ENCODE measurements at regions not wholly inside any gene's neighbourhood (a gene's known extent, or its start where the extent isn't known, plus 50 kb on each side); places are given as distances from the start of the nearest gene placed in this dataset.

- ChIA-PET POLR2A (no interaction called here), CTCF (no interaction called here)
- Histone ChIP-seq H3K4me1 (ENCODE audit: control insufficient read depth, insufficient read depth, low read length) (no peaks in the 10 kb centered on the region), H3K4me3 (ENCODE audit: low read depth, low read length) (no peak overlapping the region), H3K9me3 (ENCODE audit: control insufficient read depth, insufficient read depth, low read depth, low read length) (no peaks in the 10 kb centered on the region), H3K27ac (ENCODE audit: extremely low read depth, low read depth, low read length) (no peak overlapping the region), H3K36me3 (ENCODE audit: control insufficient read depth in 2 of 2, insufficient read depth in 1 of 2, low read length in 2 of 2) (no peaks in the 10 kb centered on the region)
- TF ChIP-seq ZNF24 (tag by site-specific recombination; IDR thresholded peaks at IDR 0.05) (no peak), HOXC10 (CRISPR knock-in tag; IDR thresholded peaks at IDR 0.05) (no peak)
These were observed 54.6 kb upstream of the UNC5C start for GRCh38 chr4:95603393-95603792.

- Histone ChIP-seq H3K36me3 (ENCODE audit: control insufficient read depth in 2 of 2, insufficient read depth in 1 of 2, low read length in 2 of 2) (no peaks in the 10 kb centered on the region), H3K9me3 (ENCODE audit: control insufficient read depth, insufficient read depth, low read depth, low read length) (no peaks in the 10 kb centered on the region), H3K4me3 (ENCODE audit: low read depth, low read length) (no peak overlapping the region), H3K4me1 (ENCODE audit: control insufficient read depth, insufficient read depth, low read length) (no peaks in the 10 kb centered on the region), H3K27ac (ENCODE audit: extremely low read depth, low read depth, low read length) (no peak overlapping the region)
- ChIA-PET CTCF (no interaction called here), POLR2A (no interaction called here)
- TF ChIP-seq TRIM28 (IDR thresholded peaks at IDR 0.05; ENCODE audit: borderline replicate concordance, low read length) (no peak), ZNF341 (tag by site-specific recombination; IDR thresholded peaks at IDR 0.05; ENCODE audit: low read depth) (no peak), ZNF513 (tag by site-specific recombination; IDR thresholded peaks at IDR 0.05) (no peak), KLF7 (tag by site-specific recombination; IDR thresholded peaks at IDR 0.05; ENCODE audit: borderline replicate concordance) (no peak), ZNF433 (tag by site-specific recombination; IDR thresholded peaks at IDR 0.05; ENCODE audit: low read depth) (no peak), ZNF37A (tag by site-specific recombination; IDR thresholded peaks at IDR 0.05) (no peak), ZNF16 (tag by site-specific recombination; IDR thresholded peaks at IDR 0.05; ENCODE audit: low read depth) (no peak), AEBP2 (tag by site-specific recombination; IDR thresholded peaks at IDR 0.05; ENCODE audit: borderline replicate concordance) (no peak), ZNF610 (tag by site-specific recombination; IDR thresholded peaks at IDR 0.05; ENCODE audit: borderline replicate concordance) (no peak), ZNF571 (tag by site-specific recombination; IDR thresholded peaks at IDR 0.05) (no peak), ZNF776 (tag by site-specific recombination; IDR thresholded peaks at IDR 0.05; ENCODE audit: borderline replicate concordance) (no peak), ZNF521 (tag by site-specific recombination; IDR thresholded peaks at IDR 0.05) (no peak)
These were observed 54.1 kb upstream of the UNC5C start for GRCh38 chr4:95602872-95603271.

GRCh38 chr4:95601356-95601755 lies 52.6 kb upstream of the UNC5C start:
- ChIA-PET POLR2A (no interaction called here), CTCF (no interaction called here)
- H3K9me3 ChIP-seq (ENCODE audit: control insufficient read depth, insufficient read depth, low read depth, low read length) = no peaks in the 10 kb centered on the region
- H3K27ac ChIP-seq (ENCODE audit: extremely low read depth, low read depth, low read length) = no peak overlapping the region
- H3K4me1 ChIP-seq (ENCODE audit: control insufficient read depth, insufficient read depth, low read length) = no peaks in the 10 kb centered on the region
- no peak for TF ChIP-seq ZNF391 (tag by site-specific recombination; IDR thresholded peaks at IDR 0.05; ENCODE audit: borderline replicate concordance, low read depth)
- TF ChIP-seq ZNF623 (tag by site-specific recombination; IDR thresholded peaks at IDR 0.05) = no peak
- TF ChIP-seq FEZF1 (tag by site-specific recombination; IDR thresholded peaks at IDR 0.05) = no peak
- no peak for TF ChIP-seq ZNF664 (tag by site-specific recombination; IDR thresholded peaks at IDR 0.05)
- TF ChIP-seq BCL11B (tag by site-specific recombination; IDR thresholded peaks at IDR 0.05; ENCODE audit: low read depth) = no peak
- no peak overlapping the region for H3K4me3 ChIP-seq (ENCODE audit: low read depth, low read length)
- no peaks in the 10 kb centered on the region for H3K36me3 ChIP-seq (ENCODE audit: control insufficient read depth in 2 of 2, insufficient read depth in 1 of 2, low read length in 2 of 2)

Measured in HEK293 (cell line).